Thymus (tissue), 11 donors: ENCODE measurements at regions not wholly inside any gene's neighbourhood (a gene's known extent, or its start where the extent isn't known, plus 50 kb on each side); places are given as distances from the start of the nearest gene placed in this dataset.

Source experiments
- DNase-seq, 9 donors: peaks; one replicate each; pipeline ENCODE4 v3.0.0-alpha.2; 2013; ENCODE audit warnings: low spot score in 9 of 9, low read depth in 6 of 9, missing footprints in 1 of 9
- H3K27ac ChIP-seq, 2 donors: one replicate each; pipeline ENCODE4 v1.5.1; 2013; ENCODE audit warnings: control low read depth in 1 of 2, low read depth in 1 of 2, low read length in 1 of 2, mild to moderate bottlenecking in 1 of 2, moderate library complexity in 1 of 2
- H3K27me3 ChIP-seq, 2 donors: one replicate each; pipeline ENCODE4 v1.5.1; 2013; ENCODE audit warnings: low read length in 1 of 2; ENCODE audit not compliant: control insufficient read depth in 2 of 2, insufficient read depth in 1 of 2
- H3K36me3 ChIP-seq, 2 donors: one replicate each; pipeline ENCODE4 v1.5.1; 2013; ENCODE audit warnings: low read length in 1 of 2, mild to moderate bottlenecking in 1 of 2, moderate library complexity in 1 of 2; ENCODE audit not compliant: control insufficient read depth in 2 of 2, insufficient read depth in 2 of 2
- H3K4me1 ChIP-seq, 2 donors: one replicate each; pipeline ENCODE4 v1.5.1; 2013; ENCODE audit warnings: low read length in 2 of 2; ENCODE audit not compliant: control insufficient read depth in 2 of 2, insufficient read depth in 2 of 2
- H3K4me3 ChIP-seq, 2 donors: one replicate each; pipeline ENCODE4 v1.5.1; 2013; ENCODE audit warnings: low read length in 2 of 2, control low read depth in 1 of 2, mild to moderate bottlenecking in 1 of 2
- H3K9me3 ChIP-seq, 2 donors: one replicate each; pipeline ENCODE4 v1.5.1; 2013; ENCODE audit warnings: low read length in 1 of 2, mild to moderate bottlenecking in 1 of 2; ENCODE audit not compliant: control insufficient read depth in 2 of 2, insufficient read depth in 1 of 2
- WGBS: extraction: QIAGEN DNeasy Blood & Tissue Kit; methylation state at CpG from one replicate; pipeline ENCODE4 v1.1.7; 2013; 5-methylcytosine and 5-hydroxymethylcytosine counted together
- donor health status: healthy.

DNA sequence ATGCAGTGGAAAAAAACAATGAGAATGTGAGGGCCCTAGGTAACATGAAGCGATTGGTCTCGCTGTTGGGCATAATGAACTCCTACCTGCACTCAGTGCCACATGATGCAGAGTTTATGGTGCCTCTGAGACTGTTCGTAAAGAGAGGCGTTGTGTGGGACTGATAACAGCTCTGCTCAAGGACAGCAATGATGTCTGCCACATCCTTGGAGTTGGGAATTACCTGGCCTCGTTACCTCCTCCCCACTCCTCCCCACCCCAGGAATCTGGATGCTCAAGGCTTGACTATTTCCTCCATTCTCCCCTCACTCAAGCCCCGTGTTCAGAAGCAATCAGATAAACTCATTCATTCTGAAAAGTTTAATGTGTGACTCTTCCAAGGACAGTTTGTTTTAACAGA lies 148.0 kb upstream of the JADE1 start:
- Histone ChIP-seq H3K4me3 (no peak overlapping the region), H3K27ac (no peak overlapping the region), H3K36me3 (no peaks in the 10 kb centered on the region), H3K4me1 (peaks cover 0 to 31% of the 10 kb centered on the region in 2 donors), H3K27me3 (no peaks in the 10 kb centered on the region), H3K9me3 (no peaks in the 10 kb centered on the region)
- WGBS, result 82% methylated on average over 6 of the region's 6 CpGs
- DNase-seq, result no peak

DNA sequence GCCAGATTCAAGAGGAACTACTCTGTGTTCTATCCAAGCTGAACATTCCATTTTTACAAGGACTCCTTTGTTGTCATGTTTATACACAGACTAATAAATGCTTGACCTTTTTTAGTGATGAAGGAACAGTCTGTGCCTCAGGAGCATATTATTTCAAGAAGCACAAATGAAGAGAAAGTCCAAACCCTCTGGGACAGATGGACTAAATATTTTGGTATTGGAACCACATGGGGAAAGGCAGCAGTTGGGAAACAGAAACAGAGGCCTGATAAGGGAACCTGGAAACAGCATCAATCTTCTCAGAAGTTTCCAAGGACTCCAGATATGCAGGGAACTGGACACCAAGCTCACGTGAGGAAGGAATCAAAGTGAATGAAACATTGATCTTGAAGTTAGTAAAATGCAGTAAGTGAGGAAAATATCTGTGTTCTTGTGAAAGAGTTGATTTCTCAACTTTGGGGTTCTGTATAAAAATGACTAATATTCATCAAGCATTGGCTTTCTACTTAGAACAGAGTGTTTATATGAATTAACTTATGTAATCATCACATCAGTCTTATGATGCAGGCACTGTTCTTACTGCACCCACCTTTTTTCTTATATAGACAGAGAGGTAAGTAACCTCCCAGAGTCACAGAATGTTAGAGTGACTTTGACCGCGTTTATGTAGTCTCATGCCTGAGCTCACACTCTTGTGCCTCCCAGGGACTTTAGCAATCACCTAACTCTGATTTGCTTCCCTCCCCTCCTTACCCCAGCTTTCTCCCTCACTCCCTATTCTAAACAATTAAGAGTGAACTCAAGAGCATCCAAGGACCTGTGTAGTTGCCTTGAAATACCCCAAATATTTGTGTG lies 148.9 kb upstream of the JADE1 start:
- H3K4me3 ChIP-seq, result no peak overlapping the region
- no peaks in the 10 kb centered on the region for H3K36me3 ChIP-seq
- WGBS, result 92% methylated on average over 3 of the region's 3 CpGs
- H3K9me3 ChIP-seq, result no peaks in the 10 kb centered on the region
- H3K4me1 ChIP-seq, result peaks cover 0 to 31% of the 10 kb centered on the region in 2 donors
- H3K27ac ChIP-seq, result no peak overlapping the region
- no peak for DNase-seq
- H3K27me3 ChIP-seq, result no peaks in the 10 kb centered on the region

- Histone ChIP-seq H3K4me3 (no peak overlapping the region), H3K27me3 (no peaks in the 10 kb centered on the region), H3K4me1 (peaks cover 0 to 20% of the 10 kb centered on the region in 2 donors), H3K27ac (no peak overlapping the region), H3K36me3 (no peaks in the 10 kb centered on the region), H3K9me3 (peaks cover 0 to 4% of the 10 kb centered on the region in 2 donors)
- 68% methylated on average over 4 of the region's 4 CpGs for WGBS
- DNase-seq, result no peak
Observed at GRCh38 chr4:128658214-128658631, 151.3 kb upstream of the JADE1 start.

- H3K4me1 ChIP-seq, result peaks cover 0 to 14% of the 10 kb centered on the region in 2 donors
- 97% methylated on average over 4 of the region's 4 CpGs for WGBS
- no peaks in the 10 kb centered on the region for H3K36me3 ChIP-seq
- peaks cover 0 to 4% of the 10 kb centered on the region in 2 donors for H3K9me3 ChIP-seq
- no peak overlapping the region for H3K4me3 ChIP-seq
- no peaks in the 10 kb centered on the region for H3K27me3 ChIP-seq
- H3K27ac ChIP-seq, result no peak overlapping the region
- DNase-seq, result no peak
Observed at GRCh38 chr4:128657638-128658037, 151.9 kb upstream of the JADE1 start.

- 86% methylated on average over 3 of the region's 3 CpGs for WGBS
- Histone ChIP-seq H3K4me1 (peaks cover 0 to 9% of the 10 kb centered on the region in 2 donors), H3K27ac (no peak overlapping the region)
Observed at GRCh38 chr4:128654465-128654864, 155.0 kb upstream of the JADE1 start.

GRCh38 chr4:128653527-128654444 lies 155.7 kb upstream of the JADE1 start:
- H3K27me3 ChIP-seq, result no peaks in the 10 kb centered on the region
- H3K4me3 ChIP-seq, result no peak overlapping the region
- 63% methylated on average over 8 of the region's 8 CpGs for WGBS
- no peak for DNase-seq
- peaks cover 0 to 9% of the 10 kb centered on the region in 2 donors for H3K4me1 ChIP-seq
- H3K36me3 ChIP-seq, result no peaks in the 10 kb centered on the region
- H3K9me3 ChIP-seq, result peaks cover 0 to 4% of the 10 kb centered on the region in 2 donors
- H3K27ac ChIP-seq, result no peak overlapping the region

More at GRCh38 chr4:128654465-128654864, 155.0 kb upstream of the JADE1 start:
- H3K9me3 ChIP-seq, result peaks cover 0 to 4% of the 10 kb centered on the region in 2 donors
- H3K27me3 ChIP-seq, result no peaks in the 10 kb centered on the region
- no peak overlapping the region for H3K4me3 ChIP-seq
- H3K36me3 ChIP-seq, result no peaks in the 10 kb centered on the region
- no peak for DNase-seq

GRCh38 chr4:128649575-128650205 lies 159.8 kb upstream of the JADE1 start:
- H3K27ac ChIP-seq, result no peak overlapping the region
- H3K36me3 ChIP-seq, result no peaks in the 10 kb centered on the region
- 79% methylated on average over 1 of the region's 1 CpG for WGBS
- peaks cover 0 to 4% of the 10 kb centered on the region in 2 donors for H3K9me3 ChIP-seq
- no peaks in the 10 kb centered on the region for H3K27me3 ChIP-seq
- H3K4me1 ChIP-seq, result no peaks in the 10 kb centered on the region
- H3K4me3 ChIP-seq, result no peak overlapping the region
- no peak for DNase-seq

- Histone ChIP-seq H3K4me1 (no peaks in the 10 kb centered on the region), H3K36me3 (no peaks in the 10 kb centered on the region), H3K27me3 (no peaks in the 10 kb centered on the region), H3K4me3 (no peak overlapping the region), H3K9me3 (peaks cover 0 to 1% of the 10 kb centered on the region in 2 donors), H3K27ac (no peak overlapping the region)
- no peak for DNase-seq
- WGBS, result 94% methylated on average over 1 of the region's 1 CpG
Observed at GRCh38 chr4:128649161-128649560, 160.3 kb upstream of the JADE1 start.
